ENCODE measurements at regions not wholly inside any gene's neighbourhood (a gene's known extent, or its start where the extent isn't known, plus 50 kb on each side); places are given as distances from the start of the nearest gene placed in this dataset.

GRCh38 chr5:143694357-143694756 lies 117.6 kb upstream of the HMHB1 start:
- no peak overlapping the region for H4K91ac ChIP-seq (replicated peaks; ENCODE audit: insufficient read length, low read length)
- H2AFZ ChIP-seq (ENCODE audit: low read length) = 0 out of 2 replicates have a peak overlapping the region, but pooled peaks have one; percentile 26
- WGBS, 2 experiments (ENCODE audit: extremely low coverage in 1 of 2, insufficient coverage in 1 of 2, insufficient read length in 1 of 2, insufficient replicate concordance in 2 of 2, low coverage in 1 of 2, low lambda C conversion rate in 2 of 2, missing lambda C conversion rate in 1 of 2) = 90% methylated on average over 4 of the region's 4 CpGs; no CpG with 5 or more reads in 1 of the 2 experiments
- H2BK5ac ChIP-seq (ENCODE audit: low read depth, low read length) = no peak overlapping the region
- no peak overlapping the region for H3K4me2 ChIP-seq (ENCODE audit: insufficient read depth in 1 of 2, low read depth in 2 of 2, low read length in 2 of 2)
- no peak overlapping the region for H3K23ac ChIP-seq (ENCODE audit: insufficient read length)
- no peak overlapping the region for H2BK12ac ChIP-seq (ENCODE audit: low read depth, low read length)
- FAIRE-seq = no peak
- DNase-seq (ENCODE audit: low read depth in 1 of 2, low spot score in 2 of 2) = no peak
- H2BK15ac ChIP-seq (ENCODE audit: low read length) = no peak overlapping the region
- H3K18ac ChIP-seq (ENCODE audit: extremely low read depth, low read length) = no peak overlapping the region
- H3K9me3 ChIP-seq (ENCODE audit: insufficient read depth in 2 of 2, low read depth in 1 of 2, low read length in 1 of 2) = no peaks in the 10 kb centered on the region
- TF ChIP-seq EP300 (IDR thresholded peaks at IDR 0.05; ENCODE audit: borderline replicate concordance in 1 of 2, low read depth in 2 of 2, low read length in 2 of 2) = no peak
- TF ChIP-seq MAFK (IDR thresholded peaks at IDR 0.05; ENCODE audit: low read depth, low read length) = no peak
- TF ChIP-seq SAP30 (IDR thresholded peaks at IDR 0.05; ENCODE audit: insufficient read depth, insufficient replicate concordance, low read length) = no peak
- TF ChIP-seq TAF7 (optimal IDR thresholded peaks at IDR 0.05; ENCODE audit: borderline replicate concordance, low read depth, low read length) = no peak
- no peak for TF ChIP-seq KDM1A (IDR thresholded peaks at IDR 0.05; ENCODE audit: borderline replicate concordance, low read length)
- H3K4me1 ChIP-seq (replicated peaks in 1 of 4; ENCODE audit: control insufficient read depth in 3 of 4, insufficient read depth in 4 of 4, low read length in 3 of 4) = no peaks in the 10 kb centered on the region
- H3K23me2 ChIP-seq (ENCODE audit: low read depth, low read length) = no peaks in the 10 kb centered on the region
- no peak overlapping the region for H3K9ac ChIP-seq (replicated peaks in 1 of 4; ENCODE audit: extremely low read depth in 1 of 4, low read depth in 3 of 4, low read length in 3 of 4)
- no peaks in the 10 kb centered on the region for H3K79me1 ChIP-seq (ENCODE audit: low read depth, low read length)
- no peak overlapping the region for H4K8ac ChIP-seq (ENCODE audit: extremely low read depth, insufficient read depth, low read length)
- no peaks in the 10 kb centered on the region for H3K79me2 ChIP-seq (ENCODE audit: control insufficient read depth in 1 of 2, insufficient read depth in 2 of 2, low read length in 2 of 2)
- no peak overlapping the region for H2BK20ac ChIP-seq (ENCODE audit: low read length)
- H2AK5ac ChIP-seq (ENCODE audit: low read depth, low read length) = no peak overlapping the region
- H2BK120ac ChIP-seq (replicated peaks; ENCODE audit: low read depth, low read length) = no peak overlapping the region
- no peaks in the 10 kb centered on the region for H4K20me1 ChIP-seq (replicated peaks in 1 of 2; ENCODE audit: control insufficient read depth in 1 of 2, insufficient read depth in 2 of 2, low read length in 2 of 2)
- ChIA-PET POLR2A (ENCODE audit: partially characterized antibody) (no interaction called here), CTCF (ENCODE audit: partially characterized antibody) (no interaction called here)
- H4K5ac ChIP-seq (ENCODE audit: insufficient read length, low read depth, low read length) = no peak overlapping the region
- H3K27me3 ChIP-seq (replicated peaks in 1 of 4; ENCODE audit: control insufficient read depth in 3 of 4, extremely low read depth in 1 of 4, insufficient read depth in 3 of 4, low read length in 3 of 4) = no peaks in the 10 kb centered on the region
- no peak overlapping the region for H3K14ac ChIP-seq (ENCODE audit: insufficient read length)
- H3K36me3 ChIP-seq (ENCODE audit: control insufficient read depth in 2 of 4, insufficient read depth in 4 of 4, low read length in 3 of 4) = no peaks in the 10 kb centered on the region
- no peak overlapping the region for H3K27ac ChIP-seq (ENCODE audit: low read depth, low read length)
- no peak overlapping the region for H3K4ac ChIP-seq (replicated peaks; ENCODE audit: insufficient read length, low read depth, low read length)
- no peak overlapping the region for H3K56ac ChIP-seq (replicated peaks; ENCODE audit: insufficient read length, low read depth, low read length)
- H3K4me3 ChIP-seq (ENCODE audit: extremely low read depth in 1 of 4, insufficient read depth in 2 of 4, low read depth in 3 of 4, low read length in 4 of 4) = no peak overlapping the region
